GM20000 (cell line): ENCODE measurements at regions not wholly inside any gene's neighbourhood (a gene's known extent, or its start where the extent isn't known, plus 50 kb on each side); places are given as distances from the start of the nearest gene placed in this dataset.
A peak's percentile ranks its signal among the peaks of the same experiment; 100 is the strongest.

Source experiments
- DNase-seq: peaks from one replicate; pipeline ENCODE4 v3.0.0; 2012; ENCODE audit warnings: low spot score
- CTCF ChIP-seq: IDR thresholded peaks from 2 replicates; pipeline ENCODE4 v1.5.1; 2012; ENCODE audit warnings: mild to moderate bottlenecking, control low read depth; ENCODE audit errors: extremely low read depth, missing control alignments

- TF ChIP-seq CTCF, result no peak
These were observed 81.0 kb upstream of the UBAC2 start for GRCh38 chr13:99119656-99120055.

GRCh38 chr13:99120751-99121150, 79.9 kb upstream of the UBAC2 start:
- no peak for TF ChIP-seq CTCF
- no peak for DNase-seq

More at GRCh38 chr13:99119656-99120055, 81.0 kb upstream of the UBAC2 start:
- DNase-seq, result no peak

- no peak for TF ChIP-seq CTCF
- no peak for DNase-seq
These were observed 78.5 kb upstream of the UBAC2 start for GRCh38 chr13:99122171-99122570.

GRCh38 chr13:99123101-99124045, 77.3 kb upstream of the UBAC2 start:
- TF ChIP-seq CTCF, result no peak
- no peak for DNase-seq

- DNase-seq, result no peak
- TF ChIP-seq CTCF, result no peak
These were observed 76.6 kb upstream of the UBAC2 start for GRCh38 chr13:99124046-99124400.

GRCh38 chr13:99124794-99125316, 75.8 kb upstream of the UBAC2 start:
- peak; percentile 48 for DNase-seq
- no peak for TF ChIP-seq CTCF

GRCh38 chr13:99125326-99125915, 75.2 kb upstream of the UBAC2 start:
- DNase-seq, result no peak
- TF ChIP-seq CTCF, result no peak
